ENCODE measurements at regions not wholly inside any gene's neighbourhood (a gene's known extent, or its start where the extent isn't known, plus 50 kb on each side); places are given as distances from the start of the nearest gene placed in this dataset.
"Not testable (repeated sequence)": the region's sequence is repeated elsewhere in the genome, so short reads cannot be mapped to it uniquely, and the experiment has no call there.

- DNase-seq (ENCODE audit: low read depth), result peak; percentile 64
Observed at GRCh38 chr20:52049001-52049731, 142.4 kb downstream of the ZFP64 start.

GRCh38 chr20:52047811-52048764 lies 143.5 kb downstream of the ZFP64 start:
- DNase-seq (ENCODE audit: low read depth), result peak; percentile 38

- DNase-seq (ENCODE audit: low read depth), result no peak
Observed at GRCh38 chr20:52041966-52042365, 149.6 kb downstream of the ZFP64 start.

GRCh38 chr20:52039790-52040189 lies 151.8 kb downstream of the ZFP64 start:
- DNase-seq (ENCODE audit: low read depth), result no peak

- DNase-seq (ENCODE audit: low read depth), result not testable (repeated sequence)
Observed at GRCh38 chr20:52038632-52039031, 152.9 kb downstream of the ZFP64 start.

- DNase-seq (ENCODE audit: low read depth), result no peak
Observed at GRCh38 chr20:52037370-52037769, 154.2 kb downstream of the ZFP64 start.

- no peak for DNase-seq (ENCODE audit: low read depth)
Observed at GRCh38 chr20:52035977-52036376, 155.6 kb downstream of the ZFP64 start.

- DNase-seq (ENCODE audit: low read depth), result peak; percentile 7
Observed at GRCh38 chr20:52035498-52035897, 156.1 kb downstream of the ZFP64 start.

- no peak for DNase-seq (ENCODE audit: low read depth)
Observed at GRCh38 chr20:52034581-52034980, 157.0 kb downstream of the ZFP64 start.

- peak; percentile 8 for DNase-seq (ENCODE audit: low read depth)
Observed at GRCh38 chr20:52033313-52033712, 158.3 kb downstream of the ZFP64 start.

GRCh38 chr20:52032304-52032683 lies 159.3 kb downstream of the ZFP64 start:
- not testable (repeated sequence) for DNase-seq (ENCODE audit: low read depth)

GRCh38 chr20:52031563-52032303 lies 159.8 kb downstream of the ZFP64 start:
- peak; percentile 94 for DNase-seq (ENCODE audit: low read depth)

GRCh38 chr20:52031206-52031562 lies 160.4 kb downstream of the ZFP64 start:
- no peak for DNase-seq (ENCODE audit: low read depth)

GRCh38 chr20:52029129-52029528 lies 162.4 kb downstream of the ZFP64 start:
- DNase-seq (ENCODE audit: low read depth), result not testable (repeated sequence)

- DNase-seq (ENCODE audit: low read depth), result no peak
Observed at GRCh38 chr20:52025938-52026337, 165.6 kb downstream of the ZFP64 start.

GRCh38 chr20:52019313-52019712 lies 172.3 kb downstream of the ZFP64 start:
- no peak for DNase-seq (ENCODE audit: low read depth)

GRCh38 chr20:52017669-52018317 lies 173.8 kb downstream of the ZFP64 start:
- DNase-seq (ENCODE audit: low read depth), result no peak

- DNase-seq (ENCODE audit: low read depth), result no peak
Observed at GRCh38 chr20:52016022-52016421, 175.6 kb downstream of the ZFP64 start.

GRCh38 chr20:52015155-52015554 lies 176.4 kb downstream of the ZFP64 start:
- DNase-seq (ENCODE audit: low read depth), result no peak

- no peak for DNase-seq (ENCODE audit: low read depth)
Observed at GRCh38 chr20:52012079-52012478, 179.5 kb downstream of the ZFP64 start.

GRCh38 chr20:52011093-52011492 lies 180.5 kb downstream of the ZFP64 start:
- no peak for DNase-seq (ENCODE audit: low read depth)

GRCh38 chr20:52010541-52010940 lies 181.0 kb downstream of the ZFP64 start:
- DNase-seq (ENCODE audit: low read depth), result no peak
